Caki2 (cell line): ENCODE measurements at regions not wholly inside any gene's neighbourhood (a gene's known extent, or its start where the extent isn't known, plus 50 kb on each side); places are given as distances from the start of the nearest gene placed in this dataset.
"Not testable (repeated sequence)": the region's sequence is repeated elsewhere in the genome, so short reads cannot be mapped to it uniquely, and the experiment has no call there.

Experiments
- DNase-seq: peaks from one replicate; pipeline ENCODE4 v3.0.0-alpha.2; 2015; ENCODE audit warnings: low read depth
- in situ Hi-C: cut with HindIII; loops from 2 replicates; pipeline ENCODE4 v1.10.0; 2016; ENCODE audit warnings: low sequenced_read_pairs, low pct_unique_long_range_greater_than_20kb, mixed read lengths

DNA sequence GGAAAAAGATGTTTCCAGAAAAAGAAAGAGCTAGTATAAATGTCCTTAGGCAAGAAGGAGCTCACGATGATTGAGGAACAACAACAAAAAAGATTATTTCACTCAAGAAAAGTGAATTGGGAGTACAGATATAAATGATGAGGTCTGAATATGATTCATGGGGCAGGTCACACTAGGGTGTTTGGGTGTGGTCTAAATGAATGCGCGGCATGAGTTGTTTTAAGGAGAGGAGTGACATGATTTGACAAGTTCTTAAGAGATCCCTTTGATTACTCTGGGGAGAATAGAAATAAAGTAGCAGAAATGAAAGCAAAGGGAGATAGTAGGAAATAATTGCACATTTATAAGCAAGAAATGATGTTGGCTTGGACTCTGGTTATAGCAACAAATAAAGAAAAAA, 59.3 kb downstream of the NUTM2D start:
- DNase-seq = peak; percentile 35
- in situ Hi-C loops = not testable (repeated sequence)

DNA sequence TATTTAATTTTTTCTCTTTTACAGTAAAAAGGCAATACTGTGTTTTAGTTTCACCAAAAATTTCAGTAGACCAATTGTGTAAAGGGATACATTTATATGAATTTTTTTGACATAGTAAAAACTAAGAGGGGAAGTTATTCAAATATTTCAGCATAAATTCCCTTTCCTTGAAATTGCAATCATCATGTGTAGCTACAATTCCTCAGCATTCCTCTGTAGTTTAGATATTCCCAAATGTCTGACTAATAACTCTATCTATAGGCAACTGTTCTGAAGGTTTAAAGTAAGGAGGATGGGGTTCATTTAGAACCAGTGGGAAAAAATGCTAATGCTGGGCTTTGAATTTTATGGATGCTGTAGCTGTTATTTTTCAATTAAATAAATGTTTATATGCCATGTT, 65.1 kb downstream of the NUTM2D start:
- DNase-seq, in situ Hi-C loops: not testable (repeated sequence)

DNA sequence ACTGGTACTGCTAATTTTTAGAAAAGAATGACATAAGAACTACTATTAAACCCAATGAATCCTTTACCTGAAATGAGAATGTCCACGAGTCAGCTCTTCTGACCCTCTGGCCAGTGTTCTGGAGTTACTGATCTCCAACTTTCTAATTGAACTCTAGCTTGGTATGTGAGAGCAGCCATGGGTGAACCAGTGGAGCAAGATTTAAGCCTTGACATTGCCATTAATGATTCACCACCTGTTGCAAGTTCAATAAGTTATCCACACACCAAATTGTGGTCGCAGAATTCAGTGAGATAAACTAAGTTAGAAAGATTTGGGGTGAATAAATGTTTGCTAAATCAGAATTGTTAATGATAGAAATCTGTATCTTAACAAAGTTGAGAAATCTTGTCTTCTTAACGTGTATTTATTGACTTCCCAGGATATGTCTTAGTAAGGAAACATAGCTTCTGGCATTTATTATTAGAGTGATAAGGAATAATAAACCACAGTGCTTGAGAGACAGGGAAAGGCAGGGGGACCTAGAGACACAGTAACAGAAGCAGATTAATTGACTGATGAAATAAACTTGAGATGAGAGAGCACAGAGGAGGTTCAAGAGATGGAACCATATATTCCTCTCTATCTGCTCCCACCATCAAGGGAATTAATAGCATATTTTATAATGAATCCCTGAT, 67.3 kb downstream of the NUTM2D start:
- in situ Hi-C loops = not testable (repeated sequence)
- peak; percentile 18 for DNase-seq

DNA sequence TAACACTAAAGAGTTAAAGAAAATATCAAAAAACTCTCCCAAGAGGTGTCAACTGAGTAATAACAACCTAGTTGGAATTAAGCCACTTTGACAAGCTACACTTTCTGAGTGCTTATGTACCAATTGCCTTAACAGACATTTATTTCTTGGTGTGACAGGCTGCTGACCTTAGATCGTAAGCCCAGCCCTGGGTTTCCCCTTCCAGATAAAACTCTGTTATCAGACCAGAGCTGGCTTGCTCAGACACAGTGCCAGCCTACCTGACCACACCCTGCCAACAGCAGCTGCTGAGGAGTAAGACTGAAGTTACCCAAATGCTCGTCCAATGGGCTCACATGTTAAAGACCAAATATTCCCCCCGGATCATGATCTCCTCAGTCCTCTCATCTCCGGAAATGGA, 70.9 kb upstream of the MINPP1 start:
- in situ Hi-C loops = not testable (repeated sequence)

DNA sequence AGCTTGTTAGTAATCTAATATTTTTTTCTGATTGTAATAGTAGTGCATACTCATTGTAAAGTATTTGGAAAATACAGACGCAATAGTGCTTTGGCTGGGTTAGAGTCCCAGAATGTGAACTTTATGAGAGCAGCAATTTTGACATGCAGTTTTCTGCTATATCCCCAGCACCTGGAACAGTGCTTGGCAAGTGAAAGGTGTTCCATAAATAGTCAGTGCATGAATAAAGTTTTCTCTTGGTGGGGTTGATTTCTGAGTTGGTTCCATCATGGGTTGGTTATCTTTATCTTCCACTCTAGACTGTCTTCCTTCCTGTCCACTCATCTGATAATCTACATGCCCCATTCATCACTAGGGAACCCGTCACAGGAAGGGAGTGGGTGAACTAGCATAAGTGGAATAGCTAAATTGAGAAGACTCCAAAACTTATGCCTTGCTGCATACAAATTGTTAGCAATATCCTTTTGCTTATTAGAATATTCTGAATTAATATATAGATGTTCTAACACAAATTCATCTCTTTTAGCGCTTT, 69.3 kb upstream of the MINPP1 start:
- in situ Hi-C loops, DNase-seq: not testable (repeated sequence)

More for the DNA sequence above, 70.9 kb upstream of the MINPP1 start:
- not testable (repeated sequence) for DNase-seq

DNA sequence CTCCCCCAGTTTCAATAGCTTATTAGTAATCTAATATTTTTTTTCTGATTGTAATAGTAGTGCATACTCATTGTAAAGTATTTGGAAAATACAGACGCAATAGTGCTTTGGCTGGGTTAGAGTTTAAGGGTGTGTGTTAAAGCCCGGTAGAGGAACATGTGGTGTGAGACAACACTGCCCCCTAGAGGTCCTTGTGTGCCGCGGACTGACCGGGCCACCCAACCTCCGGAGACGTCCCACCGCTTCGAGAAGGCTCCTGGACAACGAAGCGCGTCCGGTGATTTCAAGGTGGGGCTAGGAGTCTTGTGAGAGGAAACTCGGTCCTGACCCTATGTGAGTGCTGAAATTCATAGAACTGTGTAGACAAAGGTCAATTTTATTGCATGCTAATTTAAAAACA, 68.6 kb upstream of the MINPP1 start:
- in situ Hi-C loops, DNase-seq: not testable (repeated sequence)

DNA sequence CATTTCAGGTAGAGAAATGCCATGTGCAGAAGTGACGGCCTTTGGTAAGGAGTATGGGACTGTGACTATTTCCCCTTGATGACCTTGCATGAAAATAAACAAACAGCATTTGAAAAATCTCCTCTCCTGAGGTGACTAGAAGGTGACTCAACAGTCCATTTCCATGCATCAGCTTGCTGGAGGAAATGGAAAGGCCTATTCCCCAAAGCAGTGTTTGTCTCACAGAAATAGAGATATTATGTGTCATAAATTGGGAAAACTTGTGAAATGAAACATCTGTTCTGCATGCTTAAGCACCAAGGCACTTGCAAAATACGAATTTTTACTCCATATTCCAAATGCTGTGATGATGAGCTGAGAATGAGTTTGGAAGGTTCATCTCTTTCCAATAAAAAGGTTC, 67.2 kb upstream of the MINPP1 start:
- in situ Hi-C loops = not testable (repeated sequence)
- DNase-seq = peak; percentile 4
